GM04504 (cell line): ENCODE measurements at regions not wholly inside any gene's neighbourhood (a gene's known extent, or its start where the extent isn't known, plus 50 kb on each side); places are given as distances from the start of the nearest gene placed in this dataset.
A peak's percentile ranks its signal among the peaks of the same experiment; 100 is the strongest.
"Not testable (repeated sequence)": the region's sequence is repeated elsewhere in the genome, so short reads cannot be mapped to it uniquely, and the experiment has no call there.

Experiments
- DNase-seq: peaks from one replicate; pipeline ENCODE4 v3.0.0-alpha.2; 2012; ENCODE audit warnings: low read depth

- no peak for DNase-seq
Measured at GRCh38 chr10:9111976-9112375, 1057.5 kb downstream of the GATA3 start.

DNA sequence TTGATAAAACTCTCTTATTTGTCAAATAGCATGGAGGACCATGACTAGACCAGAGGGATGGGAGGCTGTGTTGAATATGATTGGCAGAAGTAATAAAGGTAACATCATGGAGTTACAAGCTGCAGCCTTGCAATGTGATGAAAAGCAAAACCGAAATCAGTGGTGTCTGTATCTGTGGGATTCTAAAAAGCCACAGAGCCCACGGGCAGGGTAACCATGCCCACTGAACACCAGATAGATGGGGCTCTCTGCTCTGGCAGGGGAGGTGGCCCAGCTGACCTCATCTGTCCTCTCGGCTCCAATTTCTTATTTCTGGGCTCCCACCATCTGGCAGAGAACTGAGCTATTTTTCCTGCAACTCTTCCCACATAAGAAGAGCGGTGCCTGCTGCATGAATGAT lies 1072.2 kb downstream of the GATA3 start:
- no peak for DNase-seq

GRCh38 chr10:9137368-9137767 lies 1082.9 kb downstream of the GATA3 start:
- no peak for DNase-seq

GRCh38 chr10:9138829-9139228 lies 1084.3 kb downstream of the GATA3 start:
- DNase-seq, result not testable (repeated sequence)

DNA sequence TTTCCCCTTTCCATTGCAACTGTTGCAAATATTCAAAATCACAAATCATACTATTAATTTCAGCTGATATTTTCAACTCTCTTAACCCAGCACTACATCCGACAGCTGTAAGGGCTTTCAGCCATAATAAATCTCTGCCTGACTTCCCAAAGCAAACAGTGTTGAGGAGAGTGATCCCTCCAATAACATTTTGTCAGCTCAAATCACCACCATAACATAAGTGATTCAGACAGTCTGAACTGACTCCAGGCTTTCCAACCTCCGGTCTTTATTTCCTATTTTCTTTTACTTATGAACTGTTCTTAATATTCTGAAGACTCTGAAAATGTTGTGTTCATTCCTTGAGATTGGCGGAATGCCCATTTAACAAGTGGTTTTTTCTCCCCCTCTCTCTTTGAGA lies 1085.9 kb downstream of the GATA3 start:
- no peak for DNase-seq

GRCh38 chr10:9147475-9147874 lies 1093.0 kb downstream of the GATA3 start:
- no peak for DNase-seq

DNA sequence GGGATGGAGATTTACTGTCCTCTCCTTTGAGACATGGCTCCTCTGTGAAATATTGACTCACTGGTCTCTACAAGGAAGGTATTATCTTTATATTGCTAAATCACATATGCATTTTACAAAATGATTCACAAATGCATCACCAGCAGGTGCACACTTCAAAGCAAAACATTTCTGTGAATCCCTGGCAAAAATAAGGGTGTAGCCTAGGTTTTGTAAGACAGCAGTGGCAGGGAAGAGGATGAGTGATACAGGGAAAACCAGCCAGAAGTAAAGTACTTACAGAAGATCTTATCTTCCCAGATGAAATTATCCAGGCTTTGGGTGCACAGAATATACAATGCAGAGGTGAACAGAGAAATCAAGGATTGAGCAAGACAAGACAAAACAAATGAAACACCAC lies 1094.6 kb downstream of the GATA3 start:
- DNase-seq, result no peak

DNA sequence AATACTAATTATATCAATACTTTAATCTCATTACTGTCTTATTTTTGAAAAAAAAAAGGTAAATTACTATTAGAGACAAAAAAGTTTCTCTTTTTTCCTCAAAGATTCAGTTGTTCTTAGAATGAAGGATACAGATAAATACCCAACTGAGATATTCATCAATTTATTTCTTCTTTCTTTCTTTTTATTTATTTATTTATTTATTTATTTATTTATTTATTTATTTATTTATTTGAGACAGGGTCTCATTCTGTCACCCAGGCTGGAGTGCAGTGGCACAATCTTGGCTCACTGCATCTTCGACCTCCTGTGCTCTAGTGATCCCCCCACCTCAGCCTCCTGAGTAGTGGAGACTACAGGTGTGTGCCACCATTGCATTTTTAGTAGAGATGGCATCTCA lies 1098.6 kb downstream of the GATA3 start:
- DNase-seq, result not testable (repeated sequence)

- DNase-seq, result no peak
Measured at GRCh38 chr10:9157656-9158055, 1103.2 kb downstream of the GATA3 start.

GRCh38 chr10:9158675-9159074 lies 1104.2 kb downstream of the GATA3 start:
- no peak for DNase-seq

DNA sequence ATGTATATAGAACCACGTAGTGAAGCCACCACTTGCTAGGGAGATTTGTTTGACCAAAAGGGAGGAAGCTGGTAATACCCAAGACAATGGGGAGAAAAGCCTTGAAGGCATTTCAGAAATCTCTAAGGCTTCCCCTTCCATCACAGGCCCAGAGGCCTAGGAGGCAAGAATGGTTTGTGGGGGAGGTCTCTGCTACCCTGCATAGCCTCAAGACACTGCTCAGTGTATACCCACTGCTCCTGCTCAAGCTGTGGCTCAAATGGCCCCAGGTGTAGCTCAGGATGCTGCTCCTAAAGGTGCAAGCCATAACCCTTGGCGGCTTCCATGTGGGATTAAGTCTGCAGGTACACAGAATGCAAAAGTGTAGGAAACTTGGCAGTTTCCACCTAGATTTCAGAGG lies 1105.8 kb downstream of the GATA3 start:
- DNase-seq, result no peak

DNA sequence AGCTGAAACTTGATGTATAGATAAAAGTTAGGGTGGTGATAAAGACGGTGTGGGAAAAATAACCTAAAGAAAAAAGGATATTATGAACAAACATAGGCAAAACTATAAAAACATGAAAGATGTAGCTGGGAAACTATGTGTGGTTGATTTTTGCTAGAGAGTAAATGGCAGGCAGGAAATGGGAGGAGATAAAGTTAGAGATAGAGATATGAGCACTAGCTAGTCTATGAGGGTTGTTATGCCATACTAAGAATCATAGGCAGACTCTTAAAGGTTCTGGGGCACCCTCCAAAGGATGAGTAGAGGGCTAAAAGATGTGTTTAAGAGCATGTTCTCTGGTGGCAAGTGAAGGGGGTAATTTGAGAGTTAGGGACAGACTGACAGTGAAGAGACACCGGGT lies 1109.2 kb downstream of the GATA3 start:
- no peak for DNase-seq

GRCh38 chr10:9166770-9167169 lies 1112.3 kb downstream of the GATA3 start:
- no peak for DNase-seq

- no peak for DNase-seq
Measured at GRCh38 chr10:9172276-9172675, 1117.8 kb downstream of the GATA3 start.

DNA sequence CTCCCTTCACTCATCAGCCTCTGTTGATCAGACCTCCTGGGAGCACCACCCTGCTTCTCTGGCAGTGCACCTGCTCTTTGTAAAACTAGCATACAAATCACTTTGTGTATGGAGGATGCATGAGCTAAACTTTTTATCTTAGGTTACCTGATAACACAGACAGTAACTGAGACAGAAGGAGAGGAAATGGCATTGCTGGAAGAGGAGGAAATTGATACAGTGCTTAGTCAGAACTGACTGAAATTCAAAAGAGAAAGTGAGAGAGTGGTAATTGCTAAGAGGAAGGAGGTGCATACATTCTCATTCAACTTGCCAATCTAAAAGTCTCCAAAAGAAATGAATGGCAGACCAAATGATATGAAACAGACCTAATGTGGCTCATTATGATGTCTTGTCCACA lies 1120.7 kb downstream of the GATA3 start:
- DNase-seq, result no peak

DNA sequence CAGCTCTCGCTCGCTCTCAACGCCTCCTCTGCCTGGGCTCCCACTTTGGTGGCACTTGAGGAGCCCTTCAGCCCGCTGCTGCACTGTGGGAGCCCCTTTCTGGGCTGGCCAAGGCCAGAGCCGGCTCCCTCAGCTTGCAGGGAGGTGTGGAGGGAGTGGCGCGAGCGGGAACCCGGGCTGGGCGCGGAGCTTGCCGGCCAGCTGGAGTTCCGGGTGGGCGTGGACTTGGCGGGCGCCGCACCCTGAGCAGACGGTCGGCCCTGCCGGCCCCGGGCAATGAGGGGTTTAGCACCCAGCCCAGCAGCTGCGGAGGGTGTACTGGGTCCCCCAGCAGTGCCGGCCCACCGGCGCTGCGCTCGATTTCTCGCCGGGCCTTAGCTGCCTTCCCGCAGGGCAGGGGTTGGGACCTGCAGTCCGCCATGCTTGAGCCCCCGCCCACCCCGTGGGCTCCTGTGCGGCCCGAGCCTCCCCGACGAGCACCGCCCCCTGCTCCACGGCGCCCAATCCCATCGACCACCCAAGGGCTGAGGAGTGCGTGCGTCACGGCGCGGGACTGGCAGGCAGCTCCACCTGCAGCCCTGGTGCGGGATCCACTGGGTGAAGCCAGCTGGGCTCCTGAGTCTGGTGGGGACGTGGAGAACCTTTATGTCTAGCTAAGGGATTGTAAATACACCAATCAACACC lies 1128.9 kb downstream of the GATA3 start:
- DNase-seq, result not testable (repeated sequence)

GRCh38 chr10:9188022-9188810 lies 1133.7 kb downstream of the GATA3 start:
- no peak for DNase-seq

DNA sequence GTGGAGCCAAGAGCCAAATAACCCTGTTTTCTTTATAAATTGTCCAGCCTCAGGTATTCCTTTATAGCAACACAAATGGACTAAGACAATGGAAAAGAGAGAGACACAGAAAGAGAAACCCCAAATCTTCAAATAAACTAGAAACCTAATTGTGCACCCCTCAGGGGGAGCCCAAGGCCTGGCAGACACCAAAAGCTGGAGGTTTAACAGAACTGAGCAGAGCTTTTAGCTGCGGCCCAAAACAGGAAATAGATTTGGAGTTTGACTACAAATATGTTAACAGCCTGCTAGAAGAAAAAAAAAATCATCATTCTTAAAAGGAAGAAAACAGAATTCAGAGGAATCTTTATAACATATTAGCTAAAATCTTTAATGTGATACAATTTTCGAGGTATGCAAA lies 1135.0 kb downstream of the GATA3 start:
- DNase-seq, result no peak

GRCh38 chr10:9193120-9193519 lies 1138.6 kb downstream of the GATA3 start:
- DNase-seq, result no peak

GRCh38 chr10:9195385-9195784 lies 1140.9 kb downstream of the GATA3 start:
- no peak for DNase-seq

DNA sequence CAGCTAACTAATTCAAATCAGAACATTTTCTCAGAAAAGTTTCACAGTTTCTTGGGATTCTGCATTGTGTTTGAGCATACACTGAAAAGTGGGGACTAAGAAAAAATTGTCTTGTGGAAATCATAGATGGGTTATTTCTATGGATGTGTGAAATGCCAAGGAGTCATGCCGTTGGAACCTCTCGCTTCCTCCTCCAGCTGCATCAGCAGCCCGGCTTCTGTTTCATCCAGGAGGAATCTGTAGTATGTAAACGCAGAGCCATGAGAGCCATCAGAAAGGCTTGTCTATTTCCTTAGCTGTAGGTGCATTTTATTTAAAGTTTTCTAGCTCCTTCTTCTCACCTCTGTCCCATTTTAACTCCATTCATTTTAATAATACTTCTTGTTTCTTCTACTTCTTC lies 1144.1 kb downstream of the GATA3 start:
- DNase-seq, result peak; percentile 22

DNA sequence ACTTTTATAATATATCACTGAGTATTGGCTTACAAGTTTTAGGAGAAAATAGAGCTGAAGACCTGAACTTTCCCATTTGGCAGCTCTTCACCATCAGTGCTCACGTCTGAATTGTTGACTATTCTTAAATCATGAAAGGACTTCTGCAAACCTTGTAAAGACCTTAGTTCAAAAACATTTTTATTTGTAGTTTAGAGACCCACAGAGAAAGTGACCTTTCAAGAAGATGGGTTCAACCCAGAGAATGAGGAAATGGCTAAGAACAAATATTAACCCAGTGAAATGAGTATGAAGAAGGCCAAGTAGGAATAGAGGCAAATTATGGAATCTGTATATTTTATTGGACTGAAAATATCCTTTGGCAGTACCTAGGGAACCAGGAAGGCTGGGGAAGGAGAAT lies 1151.1 kb downstream of the GATA3 start:
- DNase-seq, result no peak

GRCh38 chr10:9209105-9209798 lies 1154.8 kb downstream of the GATA3 start:
- DNase-seq, result peak; percentile 19
